Femur (tissue), 1 donor: ENCODE measurements at regions not wholly inside any gene's neighbourhood (a gene's known extent, or its start where the extent isn't known, plus 50 kb on each side); places are given as distances from the start of the nearest gene placed in this dataset.
"Not testable (repeated sequence)": the region's sequence is repeated elsewhere in the genome, so short reads cannot be mapped to it uniquely, and the experiment has no call there.

Source experiments
- DNase-seq: peaks from one replicate; pipeline ENCODE4 v3.0.0-alpha.2; 2017

DNA sequence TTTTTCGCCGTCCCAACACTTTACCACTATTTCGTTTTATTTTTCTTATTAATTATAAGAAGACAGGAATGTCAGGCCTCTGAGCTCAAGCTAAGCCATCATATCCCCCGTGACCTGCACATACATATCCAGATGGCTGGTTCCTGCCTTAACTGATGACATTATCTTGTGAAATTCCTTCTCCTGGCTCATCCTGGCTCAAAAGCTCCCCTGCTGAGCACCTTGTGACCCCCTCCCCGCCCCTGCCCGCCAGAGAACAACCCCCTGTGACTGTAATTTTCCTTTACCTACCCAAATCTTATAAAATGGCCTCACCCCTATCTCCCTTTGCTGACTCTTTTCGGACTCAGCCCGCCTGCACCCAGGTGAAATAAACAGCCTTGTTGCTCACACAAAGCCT is 978.9 kb downstream of the EPHA3 start:
- not testable (repeated sequence) for DNase-seq

DNA sequence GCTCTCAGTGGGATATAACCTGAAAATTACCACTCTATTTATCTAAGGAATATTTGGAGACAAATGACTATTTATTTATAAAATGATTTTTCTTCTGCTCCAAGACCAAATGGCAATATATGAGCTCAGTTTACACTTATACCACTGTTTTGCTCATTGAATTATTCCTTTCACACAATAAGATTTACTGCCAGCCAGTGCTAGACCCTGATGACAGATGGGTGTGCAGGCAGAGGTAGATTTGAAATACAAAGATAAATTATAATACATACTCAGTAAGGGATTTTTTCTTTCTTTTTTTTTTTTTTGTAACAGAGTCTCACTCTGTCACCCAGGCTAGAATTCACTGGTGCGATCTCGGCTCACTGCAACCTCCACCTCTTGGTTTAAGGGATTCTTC is 980.3 kb downstream of the EPHA3 start:
- no peak for DNase-seq

DNA sequence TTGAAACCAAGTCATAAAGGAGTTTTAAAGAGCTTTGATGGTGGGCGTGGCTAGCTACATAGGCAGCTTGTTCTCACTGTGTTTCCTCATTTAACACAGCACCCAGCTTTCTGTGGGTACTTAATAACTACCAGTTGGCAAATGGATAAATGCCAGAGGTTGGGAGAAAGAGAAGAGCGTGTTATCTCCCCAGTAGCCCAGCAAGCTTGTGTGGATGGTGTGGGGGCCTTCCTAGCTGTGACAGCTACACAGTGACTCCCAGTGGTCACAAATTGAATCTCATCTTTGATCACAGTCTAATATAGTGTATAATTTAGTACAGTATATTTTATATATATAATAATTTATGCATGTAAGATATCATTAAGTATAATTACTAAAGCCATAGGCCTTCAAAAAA is 984.1 kb downstream of the EPHA3 start:
- peak; percentile 57 for DNase-seq

DNA sequence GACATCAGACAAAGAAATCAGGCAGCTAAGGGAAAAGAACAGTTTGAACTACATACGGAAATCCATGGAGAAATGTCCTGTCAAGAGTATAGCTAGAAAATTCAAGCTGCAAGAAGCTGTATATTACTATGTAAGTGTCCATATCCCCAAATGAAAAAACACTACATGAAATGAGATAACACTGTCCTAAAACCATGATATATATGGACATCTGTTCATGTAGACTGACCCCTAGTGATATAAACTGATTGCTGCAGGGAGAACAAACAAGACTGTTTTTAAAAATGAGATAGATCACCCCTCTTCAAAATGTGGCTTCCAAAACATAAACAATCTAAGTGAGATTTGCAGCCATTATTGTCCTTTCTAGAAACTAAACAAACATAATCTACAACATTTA is 985.6 kb downstream of the EPHA3 start:
- no peak for DNase-seq

DNA sequence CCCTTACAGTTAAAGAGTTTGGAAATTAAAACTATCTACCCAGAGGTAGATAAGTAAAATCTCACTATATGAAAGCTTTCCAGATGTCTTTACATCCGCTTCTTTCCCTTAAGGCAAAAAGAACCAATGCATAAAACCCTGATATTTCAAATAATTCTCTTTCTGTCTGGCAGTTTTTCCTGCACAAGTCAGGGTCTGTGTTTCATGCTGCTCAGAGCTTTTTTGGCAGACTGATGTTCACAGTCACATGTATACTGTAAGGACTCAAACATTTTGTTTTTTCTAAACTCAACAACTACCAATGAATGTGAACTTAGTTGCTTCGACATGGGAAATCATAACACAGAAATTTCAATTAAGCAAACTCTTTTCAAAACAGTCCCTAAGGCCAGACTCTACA is 988.4 kb downstream of the EPHA3 start:
- DNase-seq: no peak

DNA sequence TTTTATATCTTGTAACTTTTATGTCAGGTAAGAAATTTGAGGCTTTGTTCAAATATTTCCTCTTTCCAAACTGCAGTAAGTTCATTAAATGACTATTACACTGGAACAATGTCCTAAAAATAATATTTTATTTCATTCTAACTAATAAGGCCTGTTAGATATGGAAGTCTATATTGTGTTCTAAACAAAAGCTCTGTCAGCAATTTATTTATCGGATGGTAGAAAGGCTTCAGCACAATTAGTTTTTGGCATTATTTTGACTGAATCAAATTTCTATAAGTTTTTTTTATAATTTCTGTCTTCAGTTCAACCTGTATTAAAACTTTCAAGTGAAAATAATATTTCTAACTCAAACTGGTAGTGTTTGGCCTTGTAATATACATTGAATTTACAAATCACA is 992.1 kb downstream of the EPHA3 start:
- DNase-seq: no peak

DNA sequence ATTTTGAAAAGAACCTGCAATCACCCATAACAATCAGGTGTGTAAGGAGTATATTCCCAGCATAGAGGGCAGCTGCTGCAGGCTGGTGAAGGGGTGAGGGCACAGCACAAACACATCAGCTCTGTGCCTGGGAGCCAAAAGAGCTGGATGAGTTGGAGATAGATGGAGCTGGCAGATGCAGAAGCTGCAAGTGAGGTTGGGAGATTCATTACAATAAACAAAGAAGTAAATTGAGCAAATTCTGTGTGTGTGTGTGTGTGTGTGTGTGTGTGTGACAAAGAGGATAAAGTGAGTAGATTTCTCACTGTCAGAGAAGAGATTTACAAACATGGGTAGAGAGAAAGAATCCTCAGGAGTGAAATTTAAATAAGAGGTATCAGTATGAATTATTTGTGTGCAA is 994.7 kb downstream of the EPHA3 start:
- no peak for DNase-seq

DNA sequence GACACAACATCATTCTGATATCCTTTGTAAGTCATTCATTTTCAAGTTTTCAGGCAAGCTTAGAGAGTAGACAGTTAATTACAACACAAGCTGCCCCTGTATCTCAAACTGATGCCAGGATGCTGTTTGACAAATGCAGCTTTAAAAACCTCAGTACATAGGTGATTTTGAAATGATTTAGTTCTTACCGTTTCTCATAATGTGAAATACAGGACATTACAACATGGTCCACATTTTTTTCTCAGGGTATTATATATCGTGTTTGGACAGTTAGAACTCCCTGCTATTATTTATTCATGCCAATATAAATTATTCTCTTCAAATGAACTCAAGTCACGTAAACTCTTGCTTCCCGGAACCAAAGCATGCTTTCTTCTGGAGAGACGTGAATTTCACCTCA is 1013.9 kb downstream of the EPHA3 start:
- DNase-seq: no peak

DNA sequence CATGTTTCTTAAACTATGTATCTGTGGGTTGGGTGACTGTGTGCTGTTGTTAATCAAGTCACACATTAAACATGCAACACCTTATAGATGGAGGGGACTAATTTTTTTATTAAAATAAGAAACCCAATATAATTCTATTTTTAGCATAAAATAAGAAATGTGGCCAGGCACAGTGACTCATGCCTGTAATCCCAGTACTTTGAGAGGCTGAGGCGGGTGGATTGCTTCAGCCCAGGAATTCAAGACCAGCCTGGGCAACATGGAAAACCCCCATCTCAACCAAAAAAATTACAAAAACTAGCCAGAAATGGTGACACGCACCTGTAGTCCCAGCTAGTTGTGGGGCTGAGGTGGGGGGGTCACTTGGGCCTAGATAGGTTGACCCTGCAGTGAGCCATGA is 1021.0 kb downstream of the EPHA3 start:
- DNase-seq: no peak

DNA sequence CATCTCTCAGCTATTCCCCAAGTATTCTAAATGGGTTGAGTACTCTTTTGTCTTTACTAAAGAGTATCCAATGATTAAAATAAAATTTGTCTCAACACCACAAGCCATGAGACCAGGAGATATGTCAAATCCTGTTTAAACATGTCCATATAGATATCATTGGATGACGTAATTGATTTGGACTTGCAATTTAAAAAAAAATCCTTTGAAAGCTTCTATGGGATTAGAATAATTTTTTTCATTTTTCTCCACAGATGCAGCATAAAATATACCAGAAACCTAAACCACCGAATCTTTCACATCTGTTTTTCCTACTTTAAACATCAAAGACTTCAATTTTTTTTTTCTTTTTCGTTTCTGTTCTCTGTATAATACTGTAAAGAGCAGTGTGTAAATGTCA is 1022.3 kb downstream of the EPHA3 start:
- DNase-seq: no peak

DNA sequence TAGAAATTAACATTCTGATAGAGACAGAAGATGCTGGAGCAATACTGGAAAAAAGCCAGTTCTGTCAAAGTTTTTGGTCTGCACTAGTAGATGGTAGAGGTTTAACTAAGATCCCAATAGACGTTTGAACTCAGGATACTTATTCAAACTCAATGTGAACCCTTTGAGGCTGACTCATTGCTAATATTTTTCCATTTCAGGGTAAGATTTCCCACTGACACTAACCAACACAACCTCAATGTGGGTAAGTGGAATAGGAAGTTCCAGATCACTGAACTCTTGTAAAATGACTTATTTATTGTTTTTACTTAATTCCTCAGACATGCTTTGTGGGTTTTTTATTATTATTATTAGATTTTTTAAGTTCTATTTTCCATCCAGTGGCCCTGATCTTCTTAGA is 1024.8 kb downstream of the EPHA3 start:
- no peak for DNase-seq

DNA sequence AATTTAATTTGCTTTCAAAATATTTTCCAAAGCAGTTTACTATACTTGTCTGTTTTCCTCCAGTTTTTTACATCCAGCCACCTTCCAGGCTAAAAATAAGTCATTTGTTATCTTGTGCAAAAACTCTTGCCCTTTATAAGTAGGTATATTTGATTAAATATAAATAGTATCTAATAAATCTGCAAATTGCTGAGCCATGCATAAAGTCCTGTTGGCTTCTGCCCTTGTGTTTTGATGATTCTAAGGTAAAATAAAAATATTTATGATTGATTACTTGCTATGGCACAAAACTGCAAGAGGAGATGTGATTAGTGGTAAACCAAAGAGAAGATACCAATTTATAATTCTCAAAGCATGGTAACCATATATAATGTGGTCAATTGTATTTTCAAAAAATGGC is 1026.7 kb downstream of the EPHA3 start:
- no peak for DNase-seq

DNA sequence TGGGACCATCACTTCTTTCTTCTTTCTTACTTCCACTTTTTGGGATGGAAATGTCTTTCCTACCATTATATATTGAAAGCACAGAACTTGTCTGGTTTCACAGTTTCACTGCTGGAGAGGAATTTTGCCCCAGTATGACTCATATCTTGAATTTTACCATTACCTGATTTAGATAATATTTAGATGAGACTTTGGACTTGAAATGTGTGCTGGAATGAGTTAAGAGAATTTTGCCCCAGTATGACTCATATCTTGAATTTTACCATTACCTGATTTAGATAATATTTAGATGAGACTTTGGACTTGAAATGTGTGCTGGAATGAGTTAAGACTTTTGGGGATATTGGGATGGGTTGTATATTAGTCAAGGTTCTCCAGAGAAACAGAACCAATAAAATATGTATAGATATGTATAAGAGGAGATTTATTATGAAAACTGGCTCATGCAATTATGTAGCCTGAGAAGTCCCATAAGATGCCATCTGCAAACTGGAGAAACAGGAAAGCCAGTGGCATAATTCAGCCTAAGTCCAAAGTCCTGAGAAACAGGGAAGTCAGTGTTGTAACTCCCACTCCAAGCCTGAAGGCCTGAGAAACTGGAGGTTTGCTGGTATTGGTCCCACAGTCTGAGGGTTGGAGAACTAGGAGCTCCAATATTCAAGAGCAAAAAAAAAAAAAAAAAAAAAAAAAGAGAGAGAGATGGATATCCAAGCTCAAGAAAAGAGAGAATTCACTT is 1029.2 kb downstream of the EPHA3 start:
- DNase-seq: no peak

DNA sequence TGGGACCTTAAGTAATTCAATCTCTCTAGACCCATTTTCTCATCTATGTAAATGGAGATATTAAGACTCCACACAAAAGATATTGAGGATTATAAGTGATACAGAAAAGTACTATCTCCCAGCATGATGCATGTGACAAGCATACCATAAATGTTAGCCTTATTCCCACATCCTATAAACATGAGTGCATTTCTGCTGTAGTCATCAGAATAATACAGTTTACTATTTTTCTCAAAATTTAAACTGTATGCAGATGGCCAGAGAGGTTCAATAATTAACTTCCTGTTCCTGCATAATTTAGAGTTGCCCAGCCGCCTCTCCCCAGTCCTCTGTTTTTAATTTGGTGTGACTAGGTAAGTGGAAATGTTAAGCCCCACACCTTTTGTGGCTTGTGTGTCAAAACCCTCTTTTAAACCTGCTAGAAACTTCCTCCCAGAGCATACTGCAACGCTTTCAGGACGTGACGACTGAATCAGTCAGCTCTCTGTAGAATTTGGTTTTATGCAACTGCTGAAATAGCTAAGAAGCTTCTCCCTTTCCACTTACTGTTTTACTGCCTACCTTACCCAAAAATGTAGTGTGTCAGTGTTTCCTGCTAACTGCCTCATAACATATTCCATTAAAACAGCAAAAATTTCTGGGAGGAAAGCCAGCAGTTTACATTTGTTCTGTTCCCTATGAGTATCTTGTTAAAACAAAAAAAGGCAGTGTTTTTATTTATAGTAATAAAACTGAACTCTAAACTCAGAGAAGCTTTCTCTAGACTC is 1037.9 kb downstream of the EPHA3 start:
- no peak for DNase-seq

DNA sequence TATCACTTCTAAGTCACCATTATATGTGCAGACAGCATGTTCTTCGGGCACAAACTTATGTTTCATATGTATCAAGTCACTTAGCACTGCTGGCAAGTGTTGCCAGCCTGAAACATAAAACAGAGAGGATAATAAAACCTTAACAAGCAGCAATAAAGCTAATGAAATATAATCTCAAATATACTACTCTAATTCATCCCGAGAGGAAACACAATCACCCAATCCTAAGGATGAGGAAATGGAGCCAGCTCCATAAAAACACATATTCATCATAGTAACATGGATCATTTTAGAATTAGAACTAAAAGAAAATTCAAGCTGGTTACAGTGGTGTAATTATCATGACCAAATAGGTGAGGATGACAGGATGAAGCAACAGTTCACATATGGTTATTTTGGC is 1072.7 kb downstream of the EPHA3 start:
- no peak for DNase-seq

DNA sequence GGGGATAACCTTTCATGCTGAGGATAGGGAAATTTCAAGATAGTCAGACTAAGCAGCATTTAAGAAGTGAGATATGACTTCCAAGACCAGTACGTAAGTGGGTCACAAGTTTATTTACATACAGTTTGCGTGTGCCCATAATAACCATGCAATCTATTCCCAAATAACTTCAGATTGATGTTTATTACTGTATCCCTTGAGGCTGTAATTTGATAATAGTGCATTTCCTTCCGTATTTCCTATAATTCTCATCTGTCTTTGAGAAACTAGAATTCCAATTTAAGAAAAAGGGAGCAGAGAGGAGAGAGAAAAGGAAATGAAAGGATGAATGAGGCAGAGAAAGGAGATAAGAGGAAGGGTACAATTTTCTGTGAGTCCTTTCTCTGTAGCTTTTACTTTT is 1073.1 kb downstream of the EPHA3 start:
- no peak for DNase-seq

DNA sequence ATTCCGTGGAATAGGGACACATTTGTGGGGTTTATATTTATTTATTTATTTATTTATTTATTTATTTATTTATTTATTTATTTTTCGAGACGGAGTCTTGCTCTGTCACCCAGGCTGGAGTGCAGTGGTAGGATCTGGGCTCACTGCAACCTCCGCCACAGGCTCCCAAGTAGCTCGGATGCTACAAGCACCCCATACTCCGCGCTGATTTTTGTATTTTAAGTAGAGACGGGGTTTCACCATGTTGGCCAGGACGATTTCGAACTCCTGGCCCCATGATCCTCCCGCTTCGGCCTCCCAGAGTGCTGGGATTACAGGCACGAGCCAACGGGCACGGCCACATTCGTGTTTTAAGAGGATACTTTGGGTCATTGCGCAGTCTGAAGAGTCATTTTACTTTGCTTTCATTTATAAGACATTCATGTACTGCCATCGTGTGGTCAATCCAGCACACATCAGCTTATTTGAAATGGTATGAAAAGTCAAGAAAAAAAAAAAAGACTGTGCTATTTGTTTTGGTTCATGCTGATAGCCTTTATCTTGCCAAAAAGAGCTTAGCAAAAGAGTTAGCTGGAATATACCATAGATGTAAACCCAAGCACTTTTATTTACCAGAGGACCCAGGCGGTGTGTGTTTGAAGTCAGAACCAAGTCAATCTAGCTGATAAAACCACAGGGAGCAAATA is 1075.0 kb downstream of the EPHA3 start:
- DNase-seq: peak; percentile 48

DNA sequence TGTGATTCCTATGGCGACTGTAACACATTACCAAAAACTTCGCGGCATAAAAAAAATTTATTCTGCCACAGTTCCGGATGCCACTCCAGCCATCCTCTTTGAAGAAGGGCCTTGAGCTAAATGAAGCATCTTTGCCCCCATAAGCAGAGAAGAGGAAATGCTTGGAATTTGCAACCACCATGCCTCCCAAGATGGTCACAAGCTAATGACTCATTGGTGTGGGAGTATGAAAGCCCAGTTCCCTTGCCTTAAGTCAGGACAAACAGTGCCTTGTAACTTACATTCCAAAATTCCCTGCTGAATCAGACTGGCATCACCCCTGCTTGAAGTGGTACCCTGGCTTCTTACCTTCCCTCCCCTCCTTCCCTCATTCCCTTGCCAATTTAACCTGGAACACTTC is 1077.4 kb downstream of the EPHA3 start:
- DNase-seq: no peak

DNA sequence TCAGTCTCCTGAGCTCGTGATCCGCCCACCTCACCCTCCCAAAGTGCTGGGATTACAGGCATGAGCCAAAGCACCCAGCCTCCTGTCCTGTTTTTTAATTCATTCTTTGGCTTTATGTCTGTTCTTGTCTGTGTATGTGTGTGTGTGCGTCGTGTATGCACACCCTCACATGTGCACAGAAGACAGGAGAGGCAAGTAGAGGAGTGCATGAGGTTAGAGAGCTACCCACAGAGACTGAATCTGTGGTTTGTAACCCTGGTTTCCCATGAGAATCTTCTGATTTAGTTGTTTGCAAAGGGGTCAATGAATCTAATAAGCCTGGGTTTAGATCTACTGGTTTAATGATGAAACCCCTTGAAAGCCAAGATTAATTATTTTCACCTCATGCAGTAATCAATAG is 1090.0 kb downstream of the EPHA3 start:
- not testable (repeated sequence) for DNase-seq

DNA sequence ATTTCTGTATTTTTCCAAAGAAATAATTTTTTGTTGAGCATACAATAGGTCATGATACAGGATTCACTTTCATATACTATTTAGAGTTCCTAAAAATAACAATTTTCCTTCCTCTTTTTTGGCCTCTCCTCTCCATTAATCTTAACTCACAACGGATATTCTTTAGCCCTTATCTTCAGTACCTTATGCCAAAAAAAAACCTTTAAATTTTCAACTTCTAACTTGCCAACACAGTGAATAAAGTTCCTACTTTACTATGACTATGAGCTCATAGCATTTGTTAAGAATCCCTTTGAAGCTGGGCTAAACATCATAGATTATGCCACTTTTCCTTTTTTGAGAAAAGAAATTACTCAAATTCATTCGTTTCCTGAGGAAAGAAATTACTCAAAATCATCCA is 1095.5 kb downstream of the EPHA3 start:
- not testable (repeated sequence) for DNase-seq

DNA sequence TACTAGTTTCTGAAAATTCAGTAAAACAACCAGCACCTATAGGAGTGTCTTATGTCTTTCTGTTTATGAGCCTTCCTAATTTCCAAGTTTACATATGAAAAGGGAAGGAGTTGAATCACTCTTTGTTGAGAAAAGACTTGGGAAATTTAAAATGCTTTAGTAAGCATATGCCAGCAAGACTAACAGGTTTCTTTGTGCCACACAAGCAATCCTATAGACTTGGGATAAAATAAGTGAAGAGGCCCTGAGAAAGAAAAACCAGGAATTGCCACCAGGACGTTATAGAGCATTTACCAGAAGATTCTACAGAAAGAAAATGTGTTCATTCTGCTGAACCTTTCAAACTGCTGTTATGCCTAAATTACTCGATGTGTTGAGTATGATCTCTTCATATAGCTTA is 1099.1 kb downstream of the EPHA3 start:
- not testable (repeated sequence) for DNase-seq

DNA sequence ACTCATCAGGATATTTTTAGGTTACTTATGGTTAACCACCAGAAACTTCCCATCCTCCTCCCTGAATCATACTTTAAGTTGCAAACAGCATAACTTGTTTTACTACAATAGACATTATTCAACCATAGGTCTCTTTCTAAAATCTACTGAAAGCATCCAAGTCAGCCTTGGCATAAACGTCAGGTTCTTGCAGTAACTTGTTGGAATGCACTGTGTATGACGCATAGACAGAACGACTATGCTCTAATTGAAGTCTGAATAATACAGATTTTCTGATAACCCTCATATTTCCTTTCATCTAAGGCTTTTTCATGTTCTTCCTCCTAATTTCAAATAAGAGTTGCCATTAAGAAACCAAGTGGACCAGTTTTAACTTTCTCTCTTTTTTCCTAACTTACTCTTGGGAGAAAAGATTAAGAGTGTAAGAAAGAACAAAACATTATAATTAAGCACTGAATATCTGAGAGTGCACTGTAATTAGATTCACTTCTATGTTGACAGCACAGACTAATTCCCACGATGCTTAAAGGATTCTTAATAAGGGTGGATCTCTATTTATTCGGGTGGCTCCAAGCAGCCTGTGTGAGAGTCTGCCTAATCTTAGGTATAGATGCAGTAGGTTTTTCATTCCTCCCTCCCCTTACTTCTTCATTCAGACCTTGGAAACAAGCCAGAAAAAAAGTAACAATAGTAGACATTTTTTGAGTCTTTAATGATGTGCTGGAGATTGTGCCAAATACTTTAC is 1100.1 kb downstream of the EPHA3 start:
- not testable (repeated sequence) for DNase-seq

DNA sequence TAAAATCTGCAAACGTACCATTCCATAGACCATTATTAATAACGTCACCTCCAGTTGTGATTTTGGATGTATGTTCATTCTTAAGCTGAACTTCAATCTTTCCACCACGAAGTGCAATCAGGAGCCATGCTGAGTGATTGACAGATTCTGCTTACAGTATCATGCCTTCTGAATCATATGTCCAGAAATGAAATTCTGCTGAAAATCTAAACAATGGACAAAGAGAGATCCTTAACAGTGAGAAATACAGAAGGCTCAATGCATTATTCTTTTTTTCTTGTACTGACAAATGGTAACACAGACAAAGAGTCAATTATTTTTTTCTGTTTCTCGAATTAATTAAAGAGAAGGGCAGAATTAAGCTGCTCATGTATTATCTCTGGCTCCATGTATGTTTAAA is 1114.5 kb downstream of the EPHA3 start:
- DNase-seq: no peak
